ENCODE measurements at regions not wholly inside any gene's neighbourhood (a gene's known extent, or its start where the extent isn't known, plus 50 kb on each side); places are given as distances from the start of the nearest gene placed in this dataset.

GRCh38 chr5:20098694-20099093, 110.7 kb upstream of the CDH18 start:
- SMC1A ChIA-PET (ENCODE audit: uncharacterized antibody, unreplicated experiment) = no interaction called here
- RAD21 ChIA-PET (ENCODE audit: unreplicated experiment) = no interaction called here
- FAIRE-seq = no peak
- H3K4me1 ChIP-seq (ENCODE audit: control insufficient read depth, insufficient read depth, low read length) = no peaks in the 10 kb centered on the region
- no peak for ATAC-seq
- H3K9me3 ChIP-seq (replicated peaks; ENCODE audit: control insufficient read depth, insufficient read depth, low read length) = no peaks in the 10 kb centered on the region
- intact Hi-C loops (cut with micrococcal nuclease; ENCODE audit: unreplicated experiment) = no loop called here
- 0% methylated on average over 1 of the region's 1 CpG for WGBS (ENCODE audit: insufficient coverage, insufficient replicate concordance, low lambda C conversion rate, missing lambda C conversion rate)
- no peaks in the 10 kb centered on the region for H3K36me3 ChIP-seq (ENCODE audit: control insufficient read depth in 2 of 2, insufficient read depth in 2 of 2, low read length in 1 of 2)
- no peak overlapping the region for H2AFZ ChIP-seq (ENCODE audit: control insufficient read depth, low read depth, low read length)
- no peak overlapping the region for H3K27ac ChIP-seq (ENCODE audit: control insufficient read depth, insufficient read depth)
- in situ Hi-C loops (cut with MboI) = no loop called here
- no TSS peak for BruUV-seq (replicated peaks)
- CTCF ChIA-PET = no interaction called here
- no peak for DNase-seq (ENCODE audit: low read depth, low spot score)
- no peak overlapping the region for H3K4me2 ChIP-seq (ENCODE audit: control insufficient read depth, insufficient read depth)
- TF ChIP-seq, protein P1, sequence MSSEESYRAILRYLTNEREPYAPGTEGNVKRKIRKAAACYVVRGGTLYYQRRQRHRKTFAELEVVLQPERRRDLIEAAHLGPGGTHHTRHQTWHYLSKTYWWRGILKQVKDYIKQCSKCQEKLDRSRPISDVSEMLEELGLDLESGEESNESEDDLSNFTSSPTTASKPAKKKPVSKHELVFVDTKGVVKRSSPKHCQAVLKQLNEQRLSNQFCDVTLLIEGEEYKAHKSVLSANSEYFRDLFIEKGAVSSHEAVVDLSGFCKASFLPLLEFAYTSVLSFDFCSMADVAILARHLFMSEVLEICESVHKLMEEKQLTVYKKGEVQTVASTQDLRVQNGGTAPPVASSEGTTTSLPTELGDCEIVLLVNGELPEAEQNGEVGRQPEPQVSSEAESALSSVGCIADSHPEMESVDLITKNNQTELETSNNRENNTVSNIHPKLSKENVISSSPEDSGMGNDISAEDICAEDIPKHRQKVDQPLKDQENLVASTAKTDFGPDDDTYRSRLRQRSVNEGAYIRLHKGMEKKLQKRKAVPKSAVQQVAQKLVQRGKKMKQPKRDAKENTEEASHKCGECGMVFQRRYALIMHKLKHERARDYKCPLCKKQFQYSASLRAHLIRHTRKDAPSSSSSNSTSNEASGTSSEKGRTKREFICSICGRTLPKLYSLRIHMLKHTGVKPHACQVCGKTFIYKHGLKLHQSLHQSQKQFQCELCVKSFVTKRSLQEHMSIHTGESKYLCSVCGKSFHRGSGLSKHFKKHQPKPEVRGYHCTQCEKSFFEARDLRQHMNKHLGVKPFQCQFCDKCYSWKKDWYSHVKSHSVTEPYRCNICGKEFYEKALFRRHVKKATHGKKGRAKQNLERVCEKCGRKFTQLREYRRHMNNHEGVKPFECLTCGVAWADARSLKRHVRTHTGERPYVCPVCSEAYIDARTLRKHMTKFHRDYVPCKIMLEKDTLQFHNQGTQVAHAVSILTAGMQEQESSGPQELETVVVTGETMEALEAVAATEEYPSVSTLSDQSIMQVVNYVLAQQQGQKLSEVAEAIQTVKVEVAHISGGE (CRISPR knock-in tag; IDR thresholded peaks at IDR 0.05) = no peak
- no peak for TF ChIP-seq FOXM1 (IDR thresholded peaks at IDR 0.05; ENCODE audit: low read depth, low read length)
- TF ChIP-seq, protein P2, sequence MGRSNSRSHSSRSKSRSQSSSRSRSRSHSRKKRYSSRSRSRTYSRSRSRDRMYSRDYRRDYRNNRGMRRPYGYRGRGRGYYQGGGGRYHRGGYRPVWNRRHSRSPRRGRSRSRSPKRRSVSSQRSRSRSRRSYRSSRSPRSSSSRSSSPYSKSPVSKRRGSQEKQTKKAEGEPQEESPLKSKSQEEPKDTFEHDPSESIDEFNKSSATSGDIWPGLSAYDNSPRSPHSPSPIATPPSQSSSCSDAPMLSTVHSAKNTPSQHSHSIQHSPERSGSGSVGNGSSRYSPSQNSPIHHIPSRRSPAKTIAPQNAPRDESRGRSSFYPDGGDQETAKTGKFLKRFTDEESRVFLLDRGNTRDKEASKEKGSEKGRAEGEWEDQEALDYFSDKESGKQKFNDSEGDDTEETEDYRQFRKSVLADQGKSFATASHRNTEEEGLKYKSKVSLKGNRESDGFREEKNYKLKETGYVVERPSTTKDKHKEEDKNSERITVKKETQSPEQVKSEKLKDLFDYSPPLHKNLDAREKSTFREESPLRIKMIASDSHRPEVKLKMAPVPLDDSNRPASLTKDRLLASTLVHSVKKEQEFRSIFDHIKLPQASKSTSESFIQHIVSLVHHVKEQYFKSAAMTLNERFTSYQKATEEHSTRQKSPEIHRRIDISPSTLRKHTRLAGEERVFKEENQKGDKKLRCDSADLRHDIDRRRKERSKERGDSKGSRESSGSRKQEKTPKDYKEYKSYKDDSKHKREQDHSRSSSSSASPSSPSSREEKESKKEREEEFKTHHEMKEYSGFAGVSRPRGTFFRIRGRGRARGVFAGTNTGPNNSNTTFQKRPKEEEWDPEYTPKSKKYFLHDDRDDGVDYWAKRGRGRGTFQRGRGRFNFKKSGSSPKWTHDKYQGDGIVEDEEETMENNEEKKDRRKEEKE (IDR thresholded peaks at IDR 0.05) = no peak
- TF ChIP-seq E2F8 (IDR thresholded peaks at IDR 0.05; ENCODE audit: low read depth, partially characterized antibody) = no peak
- TF ChIP-seq BRCA1 (IDR thresholded peaks at IDR 0.05; ENCODE audit: low read depth, low read length) = no peak
- POLR2A ChIA-PET = no interaction called here
- H3K27me3 ChIP-seq (replicated peaks in 1 of 2; ENCODE audit: control insufficient read depth in 2 of 2, insufficient read depth in 2 of 2, low read length in 1 of 2) = no peaks in the 10 kb centered on the region
- no peaks in the 10 kb centered on the region for H4K20me1 ChIP-seq (ENCODE audit: control insufficient read depth, insufficient read depth)
- H3K79me2 ChIP-seq (ENCODE audit: control insufficient read depth, insufficient read depth, low read length) = no peaks in the 10 kb centered on the region
- no peak overlapping the region for H3K4me3 ChIP-seq
- no peak overlapping the region for H3K9ac ChIP-seq (ENCODE audit: control insufficient read depth, insufficient read depth, low read length)

Measured in GM12878 (cell line).